ENCODE measurements at regions not wholly inside any gene's neighbourhood (a gene's known extent, or its start where the extent isn't known, plus 50 kb on each side); places are given as distances from the start of the nearest gene placed in this dataset.

- TF ChIP-seq, protein P1, sequence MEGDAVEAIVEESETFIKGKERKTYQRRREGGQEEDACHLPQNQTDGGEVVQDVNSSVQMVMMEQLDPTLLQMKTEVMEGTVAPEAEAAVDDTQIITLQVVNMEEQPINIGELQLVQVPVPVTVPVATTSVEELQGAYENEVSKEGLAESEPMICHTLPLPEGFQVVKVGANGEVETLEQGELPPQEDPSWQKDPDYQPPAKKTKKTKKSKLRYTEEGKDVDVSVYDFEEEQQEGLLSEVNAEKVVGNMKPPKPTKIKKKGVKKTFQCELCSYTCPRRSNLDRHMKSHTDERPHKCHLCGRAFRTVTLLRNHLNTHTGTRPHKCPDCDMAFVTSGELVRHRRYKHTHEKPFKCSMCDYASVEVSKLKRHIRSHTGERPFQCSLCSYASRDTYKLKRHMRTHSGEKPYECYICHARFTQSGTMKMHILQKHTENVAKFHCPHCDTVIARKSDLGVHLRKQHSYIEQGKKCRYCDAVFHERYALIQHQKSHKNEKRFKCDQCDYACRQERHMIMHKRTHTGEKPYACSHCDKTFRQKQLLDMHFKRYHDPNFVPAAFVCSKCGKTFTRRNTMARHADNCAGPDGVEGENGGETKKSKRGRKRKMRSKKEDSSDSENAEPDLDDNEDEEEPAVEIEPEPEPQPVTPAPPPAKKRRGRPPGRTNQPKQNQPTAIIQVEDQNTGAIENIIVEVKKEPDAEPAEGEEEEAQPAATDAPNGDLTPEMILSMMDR (optimal IDR thresholded peaks at IDR 0.05 in 1 of 3, IDR thresholded peaks at IDR 0.05 in 1 of 3, conservative IDR thresholded peaks at IDR 0.05 in 1 of 3; ENCODE audit: extremely low read depth in 1 of 3, insufficient read depth in 2 of 3, low read length in 3 of 3) = no peak
- no peak for TF ChIP-seq EZH2 (IDR thresholded peaks at IDR 0.05; ENCODE audit: low read length)
Observed at GRCh38 chr12:43283206-43283605, 268.8 kb downstream of the ADAMTS20 start.

Data from keratinocyte (primary cell).